H1 (cell line): ENCODE measurements at regions not wholly inside any gene's neighbourhood (a gene's known extent, or its start where the extent isn't known, plus 50 kb on each side); places are given as distances from the start of the nearest gene placed in this dataset.

Experiments used
- BRCA1 ChIP-seq: IDR thresholded peaks from 2 replicates; pipeline ENCODE4 v1.6.1; 2012; ENCODE audit warnings: low read depth, low read length, improper control_type of control experiment
- CEBPB ChIP-seq: IDR thresholded peaks from 2 replicates; pipeline ENCODE4 v1.6.1; 2012; ENCODE audit warnings: low read depth, low read length
- CTCF ChIP-seq, 3 experiments: IDR thresholded peaks; 1 replicate in 2 of 3; 2 replicates in 1 of 3; pipeline versions ENCODE4 v1.5.1 to v1.6.1; 2011; ENCODE audit warnings: low read length in 3 of 3, mild to moderate bottlenecking in 3 of 3, inconsistent platforms in 2 of 3, low read depth in 1 of 3, moderate library complexity in 1 of 3; ENCODE audit not compliant: insufficient read depth in 1 of 3; ENCODE audit errors: control extremely low read depth in 1 of 3
- EP300 ChIP-seq, 2 experiments: IDR thresholded peaks; 1 replicate in 1 of 2; 2 replicates in 1 of 2; pipeline ENCODE4 v1.6.1; 2011 to 2012; ENCODE audit warnings: low read depth in 2 of 2, low read length in 2 of 2, mild to moderate bottlenecking in 2 of 2, borderline replicate concordance in 1 of 2, inconsistent platforms in 1 of 2, moderate library complexity in 1 of 2
- HDAC2 ChIP-seq, 2 experiments: fragments of 300-600 bp in 1 of 2; sonication (generic) in 1 of 2; IDR thresholded peaks; 2 replicates each; pipeline ENCODE4 v1.6.1; 2011 to 2012; ENCODE audit warnings: low read depth in 2 of 2, low read length in 2 of 2, mild to moderate bottlenecking in 2 of 2, moderate library complexity in 2 of 2, borderline replicate concordance in 1 of 2, inconsistent platforms in 1 of 2
- MAX ChIP-seq: IDR thresholded peaks from 2 replicates; pipeline ENCODE4 v1.6.1; 2012; ENCODE audit warnings: inconsistent platforms
- POLR2A ChIP-seq, 2 experiments: IDR thresholded peaks; 1 replicate in 1 of 2; 2 replicates in 1 of 2; pipeline ENCODE4 v1.6.1; 2011; ENCODE audit warnings: low read depth in 2 of 2, low read length in 2 of 2, mild to moderate bottlenecking in 2 of 2; ENCODE audit errors: control extremely low read depth in 1 of 2
- POLR2AphosphoS5 ChIP-seq: IDR thresholded peaks from 2 replicates; pipeline ENCODE4 v1.6.1; 2011; ENCODE audit warnings: low read depth, low read length
- TF ChIP-seq, protein P1 (sequence below): IDR thresholded peaks from 2 replicates; pipeline ENCODE4 v1.6.1; 2011; ENCODE audit warnings: low read length, improper control_type of control experiment

DNA sequence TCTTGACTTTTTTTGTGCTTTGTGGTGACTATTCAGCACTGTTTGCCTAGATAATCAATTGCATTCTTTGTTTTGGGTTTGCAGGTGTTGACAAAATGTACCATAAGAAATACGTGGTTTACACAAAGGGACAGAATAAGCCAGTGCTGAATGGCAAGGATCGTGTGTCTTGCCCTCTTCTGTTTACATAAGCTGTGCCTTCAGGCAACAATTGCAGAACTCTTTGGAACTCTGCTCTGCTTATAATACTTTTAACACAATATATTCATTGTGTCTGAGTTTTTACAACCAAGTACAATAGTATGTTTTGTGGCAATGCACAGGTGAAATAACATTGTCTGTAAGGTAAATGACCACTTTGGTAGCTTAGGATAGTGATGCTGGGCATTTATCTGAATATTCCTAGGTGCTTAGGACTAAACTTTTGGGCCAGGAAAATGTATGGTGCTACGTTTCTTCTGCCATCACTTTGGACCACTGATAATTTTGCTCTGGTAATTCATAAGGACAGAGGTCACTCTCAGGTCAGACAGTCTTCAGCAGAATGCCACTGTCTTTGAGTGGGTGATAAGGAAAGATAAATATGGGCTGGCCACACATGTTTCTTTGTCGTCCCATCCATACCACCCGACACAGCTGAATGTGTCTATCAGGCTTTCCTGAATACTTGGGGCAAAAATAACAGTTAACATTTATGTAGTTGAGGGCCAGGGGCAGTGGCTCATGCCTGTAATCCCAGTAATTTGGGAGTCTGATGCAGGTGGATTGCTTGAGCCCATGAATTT lies 344.6 kb upstream of the IMPG1 start:
- TF ChIP-seq BRCA1 (no peak), CTCF (IDR thresholded peaks at IDR 0.05; ENCODE audit: control extremely low read depth in 1 of 3, insufficient read depth in 1 of 3, low read depth in 1 of 3, low read length in 3 of 3) (no peak), POLR2AphosphoS5 (no peak), MAX (no peak), HDAC2 (IDR thresholded peaks at IDR 0.05; ENCODE audit: borderline replicate concordance in 1 of 2, low read depth in 2 of 2, low read length in 2 of 2) (no peak), CEBPB (no peak), EP300 (IDR thresholded peaks at IDR 0.05; ENCODE audit: borderline replicate concordance in 1 of 2, low read depth in 2 of 2, low read length in 2 of 2) (no peak), POLR2A (IDR thresholded peaks at IDR 0.05; ENCODE audit: control extremely low read depth in 1 of 2, low read depth in 2 of 2, low read length in 2 of 2) (no peak)
- TF ChIP-seq, protein P1, sequence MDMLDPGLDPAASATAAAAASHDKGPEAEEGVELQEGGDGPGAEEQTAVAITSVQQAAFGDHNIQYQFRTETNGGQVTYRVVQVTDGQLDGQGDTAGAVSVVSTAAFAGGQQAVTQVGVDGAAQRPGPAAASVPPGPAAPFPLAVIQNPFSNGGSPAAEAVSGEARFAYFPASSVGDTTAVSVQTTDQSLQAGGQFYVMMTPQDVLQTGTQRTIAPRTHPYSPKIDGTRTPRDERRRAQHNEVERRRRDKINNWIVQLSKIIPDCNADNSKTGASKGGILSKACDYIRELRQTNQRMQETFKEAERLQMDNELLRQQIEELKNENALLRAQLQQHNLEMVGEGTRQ, result no peak
